ENCODE measurements at regions not wholly inside any gene's neighbourhood (a gene's known extent, or its start where the extent isn't known, plus 50 kb on each side); places are given as distances from the start of the nearest gene placed in this dataset.

DNA sequence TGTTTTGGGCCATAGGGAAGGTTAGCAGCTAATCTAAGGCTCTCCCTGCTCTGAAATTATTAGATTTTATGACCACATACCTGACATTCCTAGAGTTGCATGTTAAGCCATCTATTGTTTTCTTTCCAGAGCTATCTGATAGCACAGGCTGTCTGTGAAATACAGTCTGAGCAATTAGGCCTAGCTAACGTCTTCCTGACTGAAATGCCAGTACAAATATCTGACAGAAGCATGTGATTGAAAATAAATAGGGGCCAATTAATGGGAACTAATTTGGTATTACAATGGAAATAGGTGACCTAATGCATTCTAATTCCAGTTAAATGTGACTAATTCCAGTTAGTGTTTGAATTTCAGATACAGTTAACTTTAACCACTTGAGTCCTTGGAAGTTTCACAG lies 115.2 kb downstream of the C12orf75 start:
- peak in 1 of 2 donors; percentile 90 for TF ChIP-seq POLR2AphosphoS5 (IDR thresholded peaks at IDR 0.05; ENCODE audit: insufficient read depth in 1 of 2, low read depth in 1 of 2)
- TF ChIP-seq, protein P1, sequence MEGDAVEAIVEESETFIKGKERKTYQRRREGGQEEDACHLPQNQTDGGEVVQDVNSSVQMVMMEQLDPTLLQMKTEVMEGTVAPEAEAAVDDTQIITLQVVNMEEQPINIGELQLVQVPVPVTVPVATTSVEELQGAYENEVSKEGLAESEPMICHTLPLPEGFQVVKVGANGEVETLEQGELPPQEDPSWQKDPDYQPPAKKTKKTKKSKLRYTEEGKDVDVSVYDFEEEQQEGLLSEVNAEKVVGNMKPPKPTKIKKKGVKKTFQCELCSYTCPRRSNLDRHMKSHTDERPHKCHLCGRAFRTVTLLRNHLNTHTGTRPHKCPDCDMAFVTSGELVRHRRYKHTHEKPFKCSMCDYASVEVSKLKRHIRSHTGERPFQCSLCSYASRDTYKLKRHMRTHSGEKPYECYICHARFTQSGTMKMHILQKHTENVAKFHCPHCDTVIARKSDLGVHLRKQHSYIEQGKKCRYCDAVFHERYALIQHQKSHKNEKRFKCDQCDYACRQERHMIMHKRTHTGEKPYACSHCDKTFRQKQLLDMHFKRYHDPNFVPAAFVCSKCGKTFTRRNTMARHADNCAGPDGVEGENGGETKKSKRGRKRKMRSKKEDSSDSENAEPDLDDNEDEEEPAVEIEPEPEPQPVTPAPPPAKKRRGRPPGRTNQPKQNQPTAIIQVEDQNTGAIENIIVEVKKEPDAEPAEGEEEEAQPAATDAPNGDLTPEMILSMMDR (IDR thresholded peaks at IDR 0.05) = no peak
- no peak for TF ChIP-seq POLR2A (IDR thresholded peaks at IDR 0.05)
